Mononuclear cell (primary cell): ENCODE measurements at regions not wholly inside any gene's neighbourhood (a gene's known extent, or its start where the extent isn't known, plus 50 kb on each side); places are given as distances from the start of the nearest gene placed in this dataset.
A peak's percentile ranks its signal among the peaks of the same experiment; 100 is the strongest.

Experiments
- H3K27me3 ChIP-seq: 2 replicates; pipeline ENCODE4 v1.6.0; 2011; ENCODE audit warnings: low read length, control low read depth; ENCODE audit not compliant: insufficient read depth
- H3K4me1 ChIP-seq: 2 replicates; pipeline ENCODE4 v1.5.1; 2011; ENCODE audit warnings: mild to moderate bottlenecking, low read length, control low read depth; ENCODE audit not compliant: insufficient read depth
- H3K4me3 ChIP-seq: 2 replicates; pipeline ENCODE4 v1.5.1; 2011; ENCODE audit warnings: mild to moderate bottlenecking, low read length, moderate library complexity
- H3K9me3 ChIP-seq: 2 replicates; pipeline ENCODE4 v1.5.1; 2011; ENCODE audit warnings: low read depth, mild to moderate bottlenecking, control low read depth, low read length

GRCh38 chr15:93882779-93883178, 348.6 kb upstream of the MCTP2 start:
- Histone ChIP-seq H3K4me1 (no peaks in the 10 kb centered on the region), H3K4me3 (no peak overlapping the region), H3K27me3 (no peaks in the 10 kb centered on the region), H3K9me3 (no peaks in the 10 kb centered on the region)

- H3K4me1 ChIP-seq, result no peaks in the 10 kb centered on the region
- H3K9me3 ChIP-seq, result no peaks in the 10 kb centered on the region
- H3K27me3 ChIP-seq, result no peaks in the 10 kb centered on the region
- no peak overlapping the region for H3K4me3 ChIP-seq
These were observed 349.2 kb upstream of the MCTP2 start for GRCh38 chr15:93882141-93882540.

DNA sequence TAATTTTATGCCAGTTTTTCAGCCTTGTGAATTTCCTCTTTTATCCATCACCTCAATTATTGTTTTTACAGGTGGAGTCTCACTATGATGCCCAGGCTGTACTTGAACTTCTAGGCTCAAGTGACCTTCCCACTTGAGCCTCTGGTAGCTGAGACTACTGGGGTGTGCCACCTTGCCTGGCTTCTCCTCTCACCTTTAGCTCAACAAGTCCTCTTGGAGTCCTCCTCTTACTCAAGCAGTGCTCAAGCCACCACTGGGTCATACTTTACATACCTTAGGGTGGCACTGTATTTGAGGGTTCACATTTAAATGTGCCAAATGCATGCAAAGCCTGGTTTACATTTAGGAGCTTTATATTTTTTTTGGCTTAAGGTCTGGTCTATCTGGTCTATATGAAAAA, 350.1 kb upstream of the MCTP2 start:
- H3K27me3 ChIP-seq, result no peaks in the 10 kb centered on the region
- no peak overlapping the region for H3K4me3 ChIP-seq
- H3K9me3 ChIP-seq, result no peaks in the 10 kb centered on the region
- H3K4me1 ChIP-seq, result no peaks in the 10 kb centered on the region

DNA sequence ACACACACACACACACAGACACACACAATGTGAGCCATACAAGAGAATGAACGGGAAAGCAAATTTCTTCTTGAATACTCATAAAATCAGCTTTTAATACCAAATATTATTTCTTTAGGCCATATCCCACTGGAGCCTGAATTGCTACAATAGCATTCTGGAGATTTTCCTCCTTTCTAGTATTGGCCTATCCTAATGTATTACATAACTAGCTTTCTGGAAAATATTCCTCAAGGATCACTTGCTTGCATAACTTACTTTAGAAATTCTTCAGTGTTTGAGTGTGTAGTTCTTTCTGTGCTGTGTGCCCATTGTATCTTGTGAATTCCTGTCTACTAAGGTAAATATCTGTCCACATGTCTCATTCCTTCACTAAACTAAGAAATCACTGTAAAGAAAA, 351.0 kb upstream of the MCTP2 start:
- H3K4me3 ChIP-seq, result no peak overlapping the region
- no peaks in the 10 kb centered on the region for H3K27me3 ChIP-seq
- H3K9me3 ChIP-seq, result no peaks in the 10 kb centered on the region
- no peaks in the 10 kb centered on the region for H3K4me1 ChIP-seq

DNA sequence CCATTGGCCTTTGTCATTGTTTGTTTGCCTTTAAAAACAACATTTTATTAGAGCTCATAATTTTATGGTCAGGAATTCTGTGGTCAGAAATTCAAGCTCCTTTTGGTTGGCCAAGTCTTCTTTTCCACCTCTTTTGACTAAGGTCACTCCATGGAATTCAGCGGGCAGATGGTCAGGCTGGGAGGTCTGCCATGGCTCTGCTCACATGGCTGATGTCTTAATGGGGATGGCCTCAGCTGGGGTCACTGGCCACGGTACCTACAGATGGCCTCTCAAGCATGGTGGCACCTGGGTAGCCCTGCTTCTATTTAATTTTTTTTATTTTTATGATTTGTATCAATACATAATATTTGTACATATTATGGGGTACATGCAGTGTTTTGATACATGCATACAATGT, 360.8 kb upstream of the MCTP2 start:
- Histone ChIP-seq H3K4me1 (peaks cover 16% of the 10 kb centered on the region), H3K4me3 (no peak overlapping the region), H3K9me3 (no peaks in the 10 kb centered on the region), H3K27me3 (no peaks in the 10 kb centered on the region)

DNA sequence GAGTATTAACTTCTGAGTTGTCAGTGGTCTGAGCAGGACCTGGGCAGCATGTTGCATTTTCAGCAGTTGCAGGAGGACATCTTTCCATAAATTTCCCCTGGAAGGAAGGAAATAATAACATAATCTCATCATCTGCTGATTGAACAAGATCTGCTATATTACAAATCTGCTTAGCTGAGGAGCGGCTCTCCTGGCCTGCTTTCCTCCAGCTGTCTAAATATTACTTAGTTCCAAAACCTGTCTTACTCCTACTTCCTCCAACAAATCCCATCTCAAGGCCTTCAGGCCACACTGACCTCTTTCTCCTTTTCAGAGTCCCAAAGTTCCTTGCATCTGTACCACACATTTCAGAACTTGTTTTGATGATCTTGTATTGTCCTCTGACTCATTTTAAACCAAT, 364.4 kb upstream of the MCTP2 start:
- no peaks in the 10 kb centered on the region for H3K27me3 ChIP-seq
- H3K4me1 ChIP-seq, result peaks cover 45% of the 10 kb centered on the region
- H3K9me3 ChIP-seq, result no peaks in the 10 kb centered on the region
- no peak overlapping the region for H3K4me3 ChIP-seq

DNA sequence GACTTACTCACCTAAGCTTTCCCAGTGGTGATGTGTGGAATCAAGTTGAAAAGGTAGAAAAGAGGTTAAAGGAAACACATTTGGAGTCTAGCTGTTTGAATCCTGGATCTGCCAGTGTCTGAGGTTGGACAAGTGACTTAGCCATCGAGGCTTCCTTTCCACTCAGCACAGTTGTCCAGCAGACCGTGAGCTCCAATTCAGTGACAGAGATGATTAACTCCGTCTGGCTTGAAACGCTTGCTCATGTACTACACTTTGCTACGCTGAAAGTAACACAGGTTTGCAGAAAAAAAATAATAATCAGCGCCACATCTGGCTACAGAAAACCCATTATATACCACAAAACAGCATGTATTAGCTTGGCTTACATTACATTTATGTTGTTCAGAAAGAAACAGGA, 364.9 kb upstream of the MCTP2 start:
- peaks cover 50% of the 10 kb centered on the region for H3K4me1 ChIP-seq
- H3K27me3 ChIP-seq, result no peaks in the 10 kb centered on the region
- H3K9me3 ChIP-seq, result no peaks in the 10 kb centered on the region
- H3K4me3 ChIP-seq, result no peak overlapping the region

DNA sequence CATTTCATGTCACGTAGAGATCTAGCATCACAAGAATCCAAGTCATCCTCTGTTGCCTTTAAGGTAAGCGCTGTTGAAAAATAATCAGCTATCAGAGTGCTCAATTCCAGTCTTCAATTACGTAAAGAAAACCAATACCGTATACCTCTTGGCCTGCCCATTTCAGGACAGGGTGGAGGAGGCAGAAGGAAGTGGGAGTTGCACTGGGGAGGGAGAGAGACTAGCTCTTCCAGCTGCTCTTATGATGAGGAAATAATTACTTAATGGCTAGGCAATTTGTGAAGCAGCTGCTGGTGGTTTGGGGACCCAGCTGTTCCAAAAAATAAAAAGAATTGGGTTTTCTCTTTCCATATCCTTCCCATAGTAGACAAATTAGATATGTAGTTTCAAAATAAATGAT, 365.8 kb upstream of the MCTP2 start:
- no peaks in the 10 kb centered on the region for H3K9me3 ChIP-seq
- H3K4me3 ChIP-seq, result no peak overlapping the region
- peaks cover 56% of the 10 kb centered on the region for H3K4me1 ChIP-seq
- H3K27me3 ChIP-seq, result no peaks in the 10 kb centered on the region

DNA sequence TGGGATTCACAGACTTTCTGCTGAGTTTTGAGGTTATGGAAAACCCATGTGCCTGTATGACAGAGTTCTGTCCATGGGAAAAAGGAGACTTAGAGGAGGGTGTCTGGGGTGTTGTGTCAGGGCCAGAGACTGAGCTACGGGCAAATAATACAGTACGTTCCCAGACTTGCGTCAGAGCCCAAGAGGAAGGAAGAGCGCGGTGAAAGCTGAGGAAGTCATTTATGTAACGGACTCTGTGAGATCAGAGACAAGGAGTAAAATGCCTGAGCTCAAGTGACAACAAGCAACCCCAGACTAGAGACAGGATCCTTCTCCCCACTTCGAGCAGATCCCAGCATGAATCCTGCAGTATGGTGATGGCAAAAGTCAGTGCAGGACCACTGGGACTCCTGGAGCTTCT, 368.6 kb upstream of the MCTP2 start:
- Histone ChIP-seq H3K4me3 (peak overlapping the region; percentile 24), H3K27me3 (no peaks in the 10 kb centered on the region), H3K4me1 (peaks cover 56% of the 10 kb centered on the region), H3K9me3 (no peaks in the 10 kb centered on the region)

- Histone ChIP-seq H3K9me3 (no peaks in the 10 kb centered on the region), H3K4me1 (peaks cover 56% of the 10 kb centered on the region), H3K4me3 (no peak overlapping the region), H3K27me3 (no peaks in the 10 kb centered on the region)
These were observed 369.2 kb upstream of the MCTP2 start for GRCh38 chr15:93861956-93862741.

- H3K4me1 ChIP-seq, result peaks cover 49% of the 10 kb centered on the region
- no peak overlapping the region for H3K4me3 ChIP-seq
- no peaks in the 10 kb centered on the region for H3K9me3 ChIP-seq
These were observed 369.9 kb upstream of the MCTP2 start for GRCh38 chr15:93861413-93861812.

DNA sequence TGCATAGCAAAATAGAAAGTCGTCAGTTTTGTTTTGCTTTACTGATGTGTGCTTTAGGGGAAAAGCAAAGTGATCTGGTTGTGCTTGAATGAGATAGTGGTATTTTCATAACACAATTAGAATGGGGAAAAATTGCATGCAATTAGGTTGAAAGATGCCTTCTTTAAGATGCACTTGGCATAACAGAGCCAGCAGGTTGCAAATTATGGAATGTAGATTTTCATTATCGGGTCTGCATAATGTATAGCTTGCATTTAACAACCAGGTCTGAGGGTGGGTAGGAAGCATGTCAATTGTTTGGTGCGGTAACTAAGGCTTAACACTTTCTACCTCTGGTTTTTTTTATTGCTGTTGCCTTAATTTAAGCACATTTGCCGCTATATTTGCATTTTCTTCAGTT, 370.7 kb upstream of the MCTP2 start:
- no peak overlapping the region for H3K4me3 ChIP-seq
- H3K9me3 ChIP-seq, result no peaks in the 10 kb centered on the region
- peaks cover 42% of the 10 kb centered on the region for H3K4me1 ChIP-seq
- H3K27me3 ChIP-seq, result no peaks in the 10 kb centered on the region

More at GRCh38 chr15:93861413-93861812, 369.9 kb upstream of the MCTP2 start:
- no peaks in the 10 kb centered on the region for H3K27me3 ChIP-seq

- Histone ChIP-seq H3K9me3 (no peaks in the 10 kb centered on the region), H3K4me3 (no peak overlapping the region), H3K4me1 (peaks cover 30% of the 10 kb centered on the region), H3K27me3 (no peaks in the 10 kb centered on the region)
These were observed 372.2 kb upstream of the MCTP2 start for GRCh38 chr15:93859176-93859575.

- Histone ChIP-seq H3K4me1 (no peaks in the 10 kb centered on the region), H3K9me3 (no peaks in the 10 kb centered on the region), H3K27me3 (no peaks in the 10 kb centered on the region), H3K4me3 (no peak overlapping the region)
These were observed 376.1 kb upstream of the MCTP2 start for GRCh38 chr15:93855181-93855826.

- H3K4me3 ChIP-seq, result no peak overlapping the region
- H3K9me3 ChIP-seq, result no peaks in the 10 kb centered on the region
- no peaks in the 10 kb centered on the region for H3K27me3 ChIP-seq
- H3K4me1 ChIP-seq, result no peaks in the 10 kb centered on the region
These were observed 377.3 kb upstream of the MCTP2 start for GRCh38 chr15:93854088-93854487.

- Histone ChIP-seq H3K4me3 (no peak overlapping the region), H3K27me3 (no peaks in the 10 kb centered on the region), H3K4me1 (no peaks in the 10 kb centered on the region), H3K9me3 (no peaks in the 10 kb centered on the region)
These were observed 378.6 kb upstream of the MCTP2 start for GRCh38 chr15:93852761-93853160.
